ENCODE measurements at regions not wholly inside any gene's neighbourhood (a gene's known extent, or its start where the extent isn't known, plus 50 kb on each side); places are given as distances from the start of the nearest gene placed in this dataset.

DNA sequence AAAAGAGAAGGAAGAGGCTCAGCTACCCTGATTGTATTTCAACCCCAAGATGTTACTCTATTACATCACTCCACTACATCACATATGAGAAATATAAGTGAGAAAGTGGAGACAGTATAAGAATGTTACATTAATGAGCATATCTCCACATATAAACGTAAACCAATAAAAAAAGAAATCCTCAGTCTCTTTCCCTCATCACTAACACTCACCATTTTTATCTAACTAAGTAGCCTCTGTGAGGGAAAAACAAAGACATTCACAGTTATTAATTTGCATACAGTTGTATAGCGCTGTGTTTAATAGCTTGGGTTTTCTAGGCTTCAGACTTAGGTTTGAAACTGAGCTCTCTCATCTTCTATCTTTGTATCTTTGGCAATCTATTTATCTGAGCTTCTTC is 489.1 kb upstream of the LRRTM4 start:
- no peak for TF ChIP-seq CTCF (IDR thresholded peaks at IDR 0.05)
- no peak for TF ChIP-seq POLR2AphosphoS5 (IDR thresholded peaks at IDR 0.05)
